GM19452 (cell line): ENCODE measurements at regions not wholly inside any gene's neighbourhood (a gene's known extent, or its start where the extent isn't known, plus 50 kb on each side); places are given as distances from the start of the nearest gene placed in this dataset.

Source experiments
- ATAC-seq: cut with Tn5 transposase; IDR thresholded peaks from one replicate; pipeline ENCODE4 v1.9.1; 2021; ENCODE audit not compliant: unreplicated experiment

- no peak for ATAC-seq
These were observed 233.4 kb upstream of the NLRP1 start for GRCh38 chr17:5817475-5818395.

GRCh38 chr17:5819396-5819795 lies 235.1 kb upstream of the NLRP1 start:
- ATAC-seq, result no peak

- ATAC-seq, result no peak
These were observed 235.8 kb upstream of the NLRP1 start for GRCh38 chr17:5819921-5820685.

GRCh38 chr17:5820721-5821456 lies 236.6 kb upstream of the NLRP1 start:
- no peak for ATAC-seq

- no peak for ATAC-seq
These were observed 237.5 kb upstream of the NLRP1 start for GRCh38 chr17:5821803-5822202.

- ATAC-seq, result no peak
These were observed 238.2 kb upstream of the NLRP1 start for GRCh38 chr17:5822281-5823060.

GRCh38 chr17:5823219-5823618 lies 238.9 kb upstream of the NLRP1 start:
- ATAC-seq, result no peak

- ATAC-seq, result no peak
These were observed 241.5 kb upstream of the NLRP1 start for GRCh38 chr17:5825717-5826330.

GRCh38 chr17:5826384-5826783 lies 242.1 kb upstream of the NLRP1 start:
- no peak for ATAC-seq

- no peak for ATAC-seq
These were observed 239.3 kb upstream of the WSCD1 start for GRCh38 chr17:5830921-5831320.

GRCh38 chr17:5832886-5833285 lies 237.3 kb upstream of the WSCD1 start:
- ATAC-seq, result no peak

GRCh38 chr17:5837055-5837491 lies 233.1 kb upstream of the WSCD1 start:
- ATAC-seq, result no peak

GRCh38 chr17:5838661-5839300 lies 231.4 kb upstream of the WSCD1 start:
- no peak for ATAC-seq

GRCh38 chr17:5840811-5841446 lies 229.2 kb upstream of the WSCD1 start:
- no peak for ATAC-seq

GRCh38 chr17:5841862-5842261 lies 228.3 kb upstream of the WSCD1 start:
- no peak for ATAC-seq

GRCh38 chr17:5843366-5844026 lies 226.7 kb upstream of the WSCD1 start:
- no peak for ATAC-seq

- ATAC-seq, result no peak
These were observed 224.2 kb upstream of the WSCD1 start for GRCh38 chr17:5846001-5846400.

- no peak for ATAC-seq
These were observed 215.2 kb upstream of the WSCD1 start for GRCh38 chr17:5854871-5855554.
